ENCODE measurements at regions not wholly inside any gene's neighbourhood (a gene's known extent, or its start where the extent isn't known, plus 50 kb on each side); places are given as distances from the start of the nearest gene placed in this dataset.
A peak's percentile ranks its signal among the peaks of the same experiment; 100 is the strongest.
"Not testable (repeated sequence)": the region's sequence is repeated elsewhere in the genome, so short reads cannot be mapped to it uniquely, and the experiment has no call there.

DNA sequence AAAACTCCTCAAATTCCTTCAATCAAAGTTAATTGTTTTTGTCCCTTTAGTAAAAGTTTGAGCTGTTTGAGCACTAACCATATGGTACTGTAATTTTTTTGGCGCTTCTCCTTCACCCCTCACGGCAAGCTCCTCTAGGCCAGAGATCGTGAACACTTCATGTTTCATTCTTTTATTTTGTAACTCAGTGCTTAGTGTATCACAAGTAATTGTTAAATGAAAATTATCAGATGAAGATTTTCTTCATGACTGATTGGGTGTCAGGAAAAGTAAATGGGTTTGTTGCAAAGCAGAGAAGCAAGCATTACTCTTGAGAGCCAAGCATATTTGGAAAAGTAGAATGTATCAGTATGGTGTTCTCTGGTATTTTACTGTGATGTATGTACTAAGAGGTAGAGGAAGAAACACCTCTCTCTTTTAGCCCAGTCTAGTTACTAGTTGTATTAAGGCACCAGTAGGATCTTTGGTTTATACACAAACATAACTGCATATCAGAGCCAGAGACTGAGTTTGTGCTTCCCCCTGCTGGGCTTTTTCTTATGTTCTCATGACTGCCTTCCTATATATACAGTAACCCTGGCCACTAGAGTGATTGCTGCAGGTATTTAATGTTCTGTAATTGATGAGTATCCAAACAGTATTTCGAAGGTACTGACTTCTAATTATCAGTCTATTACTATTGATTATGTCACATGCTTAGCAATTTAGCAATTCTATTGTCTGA lies 202.3 kb upstream of the KLHL1 start:
- DNase-seq (ENCODE audit: low read depth, low spot score): peak; percentile 7

DNA sequence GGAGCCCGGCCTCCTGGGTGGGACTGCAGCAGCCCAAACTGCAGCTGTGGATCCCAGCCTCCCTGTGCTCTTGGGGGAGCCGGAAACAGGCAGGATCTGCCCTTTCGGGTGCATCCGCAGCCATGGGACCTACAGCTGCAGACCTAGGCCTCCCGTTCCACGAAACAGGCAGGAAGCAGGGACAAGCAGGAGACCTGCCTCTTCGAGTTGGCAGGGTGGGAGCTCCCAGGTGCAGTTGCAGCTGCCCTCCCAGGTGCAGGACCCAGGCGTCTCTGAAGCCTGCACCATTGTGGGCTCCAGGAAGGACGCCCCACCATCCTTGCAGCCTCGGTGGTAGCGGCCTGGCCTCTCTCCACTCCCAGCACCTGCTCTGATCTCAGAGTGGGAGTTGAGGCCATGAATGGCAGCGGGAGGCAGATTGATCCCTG lies 189.0 kb upstream of the KLHL1 start:
- no peak for DNase-seq (ENCODE audit: low read depth, low spot score)

DNA sequence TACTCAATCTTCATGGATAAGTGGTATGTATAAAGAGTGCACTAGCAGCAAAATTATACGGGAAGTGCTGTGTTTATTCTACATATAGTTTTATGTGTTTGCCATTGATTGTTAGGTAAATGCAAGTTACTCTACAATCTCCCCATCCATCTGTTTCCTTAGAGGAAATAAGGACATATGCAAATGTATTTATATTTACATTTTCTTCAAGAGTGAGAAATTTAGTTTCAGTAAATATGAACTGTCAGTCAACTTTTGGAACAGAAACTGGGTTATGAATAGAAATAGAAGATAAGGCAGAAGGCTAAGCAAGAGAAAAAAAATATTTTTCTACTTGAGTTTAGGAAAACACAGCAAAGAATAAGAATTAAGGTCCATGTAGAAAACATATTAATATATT lies 176.1 kb upstream of the KLHL1 start:
- DNase-seq (ENCODE audit: low read depth, low spot score): no peak

DNA sequence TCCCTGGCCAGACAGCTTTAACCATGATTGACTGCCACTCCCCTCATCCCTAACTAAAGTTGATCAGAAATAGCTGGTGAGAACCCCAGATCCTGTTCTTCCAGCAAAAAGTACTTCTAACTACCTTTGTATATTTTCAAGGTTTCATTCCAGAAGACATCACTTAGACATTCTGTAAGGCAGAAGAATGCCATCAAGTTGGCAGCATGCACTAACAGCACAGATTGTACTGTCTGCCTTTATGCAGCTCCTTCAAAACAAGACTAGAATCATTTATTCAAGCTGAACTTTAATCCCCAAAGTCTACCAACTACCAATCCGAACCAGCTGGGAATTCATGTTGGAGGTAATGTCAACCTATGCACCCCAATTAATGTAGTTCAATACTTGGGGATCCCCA lies 167.6 kb upstream of the KLHL1 start:
- no peak for DNase-seq (ENCODE audit: low read depth, low spot score)

DNA sequence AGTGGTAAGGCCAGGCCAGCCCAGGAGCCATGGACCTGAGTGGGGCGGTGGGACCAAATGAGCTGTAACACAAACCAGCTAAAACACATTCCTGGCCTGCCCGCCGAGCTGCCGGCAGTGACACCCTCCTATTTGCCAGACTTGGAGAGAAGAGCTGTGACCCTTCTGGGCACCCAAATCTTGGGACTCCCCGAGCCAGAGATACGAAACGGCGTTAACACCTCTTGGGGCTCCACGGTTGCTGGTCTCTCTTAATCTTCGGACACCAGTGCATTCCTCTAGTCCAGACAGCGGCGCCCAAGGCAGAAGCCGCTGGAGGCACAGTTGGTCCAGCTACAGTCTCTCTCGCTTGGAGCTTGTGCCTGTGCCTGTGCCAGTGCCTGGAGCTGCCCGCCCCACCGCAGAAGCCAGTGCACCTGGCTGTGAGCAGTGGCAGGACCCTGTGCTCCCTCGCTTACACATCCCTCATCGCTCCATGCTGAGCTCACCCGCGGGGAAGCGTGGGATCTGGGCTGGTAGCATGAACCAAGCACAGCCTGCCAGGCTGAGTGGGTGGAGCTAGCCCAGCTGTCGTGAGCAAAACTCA lies 147.2 kb upstream of the KLHL1 start:
- no peak for DNase-seq (ENCODE audit: low read depth, low spot score)

DNA sequence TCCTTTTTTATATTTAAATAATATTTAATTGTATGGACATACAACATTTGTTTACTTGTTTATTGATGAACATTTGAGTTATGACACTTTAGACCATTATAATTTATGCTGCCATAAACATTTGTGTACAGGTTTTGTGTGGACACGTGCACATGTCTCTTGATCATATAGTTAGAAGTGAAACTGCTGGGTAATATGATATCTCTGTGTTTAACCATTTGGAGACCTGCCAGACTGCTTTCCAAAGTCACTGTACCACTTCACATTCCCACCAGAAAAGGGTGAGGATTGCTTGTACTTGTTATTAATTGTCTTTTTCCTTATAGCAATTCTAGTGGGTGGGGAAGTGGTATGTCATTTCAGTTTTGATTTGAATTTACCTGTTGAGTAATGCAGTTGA lies 145.6 kb upstream of the KLHL1 start:
- peak; percentile 23 for DNase-seq (ENCODE audit: low read depth, low spot score)

DNA sequence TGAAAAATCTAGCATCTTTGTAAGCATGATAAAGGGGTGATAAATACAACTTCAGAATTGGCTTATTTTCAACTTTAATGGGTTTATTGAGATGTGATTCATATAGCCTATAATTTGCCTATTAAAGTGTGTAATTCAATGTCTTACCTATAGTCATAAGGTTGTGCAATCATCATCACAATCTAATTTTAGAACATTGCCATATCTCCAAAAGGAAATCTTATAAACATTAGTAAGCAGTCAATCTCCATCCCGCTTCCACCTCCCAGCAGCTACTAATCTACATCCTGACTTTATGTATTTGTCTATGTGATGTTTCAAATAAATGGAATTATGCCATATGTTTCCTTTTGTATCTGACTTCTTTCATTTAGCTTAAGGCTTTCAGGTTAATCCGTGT lies 145.2 kb upstream of the KLHL1 start:
- DNase-seq (ENCODE audit: low read depth, low spot score): no peak

DNA sequence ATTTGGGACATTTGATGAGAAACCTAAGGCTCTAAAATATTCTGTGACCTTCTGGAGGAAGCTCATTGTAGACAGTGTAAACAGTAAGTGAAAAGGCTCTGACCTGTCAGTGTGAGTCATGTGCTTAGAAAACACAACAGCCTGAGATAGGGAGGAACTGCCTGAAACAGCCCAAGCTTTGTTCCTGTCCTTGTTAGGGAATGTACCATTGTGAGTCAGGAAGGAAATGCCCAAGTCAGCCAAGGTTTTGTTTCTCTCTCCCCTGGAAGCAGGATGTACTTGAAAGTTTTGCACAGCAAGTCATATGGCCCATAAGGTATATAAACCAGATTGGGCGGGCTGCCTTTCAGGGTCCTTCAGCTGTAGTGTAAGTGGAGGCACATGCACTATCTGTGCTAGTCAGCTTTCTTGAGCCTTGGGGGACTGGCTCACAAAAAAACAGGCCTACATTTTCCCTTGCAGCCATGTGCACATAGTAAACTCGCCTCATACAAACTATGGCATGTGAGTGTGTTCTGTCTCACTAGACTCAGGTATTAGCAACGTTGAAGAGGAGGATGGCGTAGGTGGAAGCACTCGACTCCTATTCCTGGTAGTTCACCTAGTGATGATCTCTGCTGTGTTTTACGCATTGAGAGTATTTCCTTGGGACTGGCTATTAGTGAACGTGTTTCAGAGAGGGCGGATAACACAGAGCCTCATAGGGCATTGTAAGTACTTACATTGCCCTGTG lies 141.2 kb upstream of the KLHL1 start:
- peak; percentile 7 for DNase-seq (ENCODE audit: low read depth, low spot score)

DNA sequence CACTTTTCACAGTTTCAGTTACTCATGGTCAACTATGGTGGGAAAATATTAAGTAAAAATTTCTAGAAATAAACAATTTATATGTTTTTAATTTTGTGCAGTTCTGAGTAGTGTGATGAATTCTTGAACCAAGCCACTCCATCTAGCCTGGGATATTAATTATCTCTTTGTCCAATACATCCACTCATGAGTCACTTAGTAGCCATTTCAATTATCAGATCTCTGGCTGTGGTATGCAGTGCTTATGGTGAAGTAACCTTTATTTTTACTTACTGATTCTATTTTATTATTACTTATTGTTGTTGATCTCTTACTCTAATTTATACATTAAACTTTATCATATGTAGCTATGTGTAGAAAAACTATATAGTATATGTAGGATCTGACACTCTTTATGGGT lies 128.9 kb upstream of the KLHL1 start:
- DNase-seq (ENCODE audit: low read depth, low spot score): no peak

DNA sequence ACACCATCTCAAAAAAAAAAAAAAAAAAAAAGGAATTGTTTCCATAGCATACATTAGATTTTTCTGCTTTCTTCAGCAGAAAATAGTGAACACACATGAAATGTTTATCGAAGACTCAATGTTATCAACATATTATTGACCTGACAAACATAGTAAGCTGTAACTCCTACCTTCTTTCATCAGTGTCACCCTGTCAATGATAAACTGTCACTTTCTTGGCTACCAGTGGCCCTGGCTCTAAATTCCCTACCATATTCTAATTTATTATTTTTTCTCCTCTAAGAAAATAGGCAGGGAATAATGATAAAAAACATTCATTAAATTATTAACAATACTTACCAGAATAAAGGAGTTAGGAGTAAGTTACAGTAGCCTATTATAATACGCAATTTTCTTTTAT lies 127.3 kb upstream of the KLHL1 start:
- DNase-seq (ENCODE audit: low read depth, low spot score): no peak

DNA sequence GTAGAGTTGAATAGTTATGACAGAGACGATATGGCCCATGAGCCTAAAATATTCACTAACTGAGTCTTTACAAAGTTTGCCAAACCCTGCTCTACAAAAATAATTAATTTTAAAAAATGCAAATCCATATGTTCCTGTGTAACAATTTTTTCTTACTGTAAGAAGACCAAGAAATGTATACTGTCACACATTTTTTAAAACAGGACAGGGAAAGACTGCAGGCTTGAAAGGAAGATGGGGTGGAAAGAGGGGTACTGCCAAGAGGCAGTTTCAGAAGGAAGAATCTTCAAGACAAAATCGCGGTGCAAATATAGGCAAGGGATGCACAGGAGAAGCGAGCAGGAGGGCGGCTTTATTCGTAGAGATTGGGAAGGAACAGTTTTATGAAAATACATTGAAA lies 115.7 kb upstream of the KLHL1 start:
- no peak for DNase-seq (ENCODE audit: low read depth, low spot score)

DNA sequence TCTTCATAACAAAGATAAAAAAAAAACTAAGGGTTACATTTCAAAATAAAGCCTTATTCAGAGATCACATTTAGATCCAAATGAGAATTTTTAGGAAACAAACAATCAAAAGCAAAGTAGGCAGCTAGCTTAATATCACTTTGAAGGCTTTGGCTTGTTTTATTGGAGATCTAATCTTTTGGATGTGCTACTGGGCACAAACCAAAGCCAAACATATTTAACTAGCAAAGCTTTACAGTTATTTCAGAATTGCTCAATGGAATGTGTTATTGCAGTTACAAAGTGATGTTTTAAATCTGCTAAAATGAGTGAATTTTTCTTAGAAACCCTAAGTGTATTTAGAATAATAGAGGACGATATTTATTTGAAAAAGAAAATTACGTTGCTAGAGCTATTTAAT lies 114.7 kb upstream of the KLHL1 start:
- no peak for DNase-seq (ENCODE audit: low read depth, low spot score)

DNA sequence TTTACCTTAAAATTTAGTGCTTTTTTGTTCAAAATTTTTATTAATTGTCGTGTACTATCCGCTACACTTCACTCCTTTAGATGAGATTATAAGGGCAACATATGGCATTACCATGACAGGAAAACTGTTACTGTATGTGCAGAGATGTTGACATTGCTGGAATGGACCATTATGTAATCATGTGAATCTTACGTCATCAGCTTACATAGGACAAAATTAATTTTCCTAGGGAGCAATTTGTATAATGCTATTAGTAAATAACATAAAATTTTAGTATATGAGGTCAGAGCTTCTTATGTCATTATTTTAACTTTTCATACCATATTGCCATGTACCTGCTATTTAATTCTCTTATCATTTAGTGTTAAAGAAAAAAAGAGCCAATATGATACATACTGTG lies 110.4 kb upstream of the KLHL1 start:
- DNase-seq (ENCODE audit: low read depth, low spot score): no peak

DNA sequence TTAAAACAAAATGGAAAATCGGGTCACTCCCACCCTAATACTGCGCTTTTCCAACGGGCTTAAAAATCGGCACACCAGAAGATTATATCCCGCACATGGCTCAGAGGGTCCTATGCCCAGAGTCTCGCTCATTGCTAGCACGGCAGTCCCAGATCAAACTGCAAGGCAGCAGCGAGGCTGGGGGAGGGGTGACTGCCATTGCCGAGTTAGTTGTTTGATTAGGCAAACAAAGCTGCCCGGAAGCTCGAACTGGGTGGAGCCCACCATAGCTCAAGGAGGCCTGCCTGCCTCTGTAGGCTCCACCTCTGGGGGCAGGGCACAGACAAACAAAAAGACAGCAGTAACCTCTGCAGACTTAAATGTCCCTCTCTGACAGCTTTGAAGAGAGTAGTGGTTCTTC lies 100.7 kb upstream of the KLHL1 start:
- not testable (repeated sequence) for DNase-seq (ENCODE audit: low read depth, low spot score)

DNA sequence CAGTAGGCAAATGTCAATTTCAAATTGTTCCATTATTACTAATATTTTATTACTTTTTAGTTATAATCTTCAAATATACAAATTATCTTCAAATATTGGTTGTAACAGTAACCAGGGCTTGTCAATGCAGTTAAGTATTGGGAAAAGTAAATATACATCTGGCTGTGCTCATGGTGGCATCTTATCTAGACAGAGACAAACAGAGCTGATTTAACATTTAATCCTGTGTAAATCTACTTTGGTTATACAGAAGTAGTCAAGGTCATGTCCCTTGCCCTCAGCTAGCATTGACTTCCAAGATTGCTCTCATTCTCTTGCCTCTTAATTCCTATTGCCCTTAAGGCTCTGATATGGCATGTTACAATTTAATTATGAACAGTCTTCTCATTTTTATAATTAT lies 98.4 kb upstream of the KLHL1 start:
- no peak for DNase-seq (ENCODE audit: low read depth, low spot score)

DNA sequence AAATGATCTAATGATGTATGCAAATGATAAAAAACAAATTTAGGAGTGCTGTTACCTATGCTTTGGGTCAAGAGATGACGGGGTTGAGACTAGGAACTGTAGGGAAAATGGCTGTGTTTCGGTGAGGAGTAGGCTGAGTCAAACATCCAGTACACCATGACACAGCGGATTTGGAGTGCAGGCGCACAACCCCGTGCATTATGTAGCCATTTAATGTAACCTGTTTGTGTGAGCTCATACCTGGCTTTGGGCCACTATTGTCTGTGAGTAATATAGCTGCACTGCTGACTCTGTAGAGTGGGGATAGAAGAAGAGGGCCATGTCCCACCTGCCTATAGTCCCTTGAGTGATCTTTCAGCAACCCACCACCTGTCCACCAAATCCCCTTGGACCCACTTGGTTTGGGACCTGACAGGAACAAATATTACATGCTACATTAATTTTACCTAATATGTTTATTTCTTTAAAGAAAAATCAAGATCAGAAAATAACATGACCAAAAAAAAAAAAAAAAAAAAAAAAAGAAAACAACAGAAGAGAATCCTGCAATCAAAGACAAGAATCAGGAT lies 95.5 kb upstream of the KLHL1 start:
- DNase-seq (ENCODE audit: low read depth, low spot score): no peak

DNA sequence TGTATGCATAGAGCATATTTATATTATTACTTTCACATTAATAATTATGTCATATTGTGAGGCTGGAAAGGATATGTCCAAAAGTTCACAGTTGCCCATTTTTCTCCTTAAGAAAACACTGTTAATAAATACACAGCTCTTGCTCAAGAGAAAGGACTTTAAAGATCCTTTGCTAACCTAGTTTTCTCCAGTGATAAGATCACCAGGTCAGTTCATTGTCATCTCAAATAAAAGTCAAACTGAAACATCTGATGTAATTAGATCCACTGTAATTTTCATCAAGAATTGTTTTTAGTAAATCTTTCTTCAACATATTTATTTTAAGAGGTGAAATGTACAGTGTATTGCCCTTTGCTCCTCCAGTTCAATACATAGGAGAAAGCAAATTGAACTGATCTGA lies 82.8 kb upstream of the KLHL1 start:
- DNase-seq (ENCODE audit: low read depth, low spot score): no peak

DNA sequence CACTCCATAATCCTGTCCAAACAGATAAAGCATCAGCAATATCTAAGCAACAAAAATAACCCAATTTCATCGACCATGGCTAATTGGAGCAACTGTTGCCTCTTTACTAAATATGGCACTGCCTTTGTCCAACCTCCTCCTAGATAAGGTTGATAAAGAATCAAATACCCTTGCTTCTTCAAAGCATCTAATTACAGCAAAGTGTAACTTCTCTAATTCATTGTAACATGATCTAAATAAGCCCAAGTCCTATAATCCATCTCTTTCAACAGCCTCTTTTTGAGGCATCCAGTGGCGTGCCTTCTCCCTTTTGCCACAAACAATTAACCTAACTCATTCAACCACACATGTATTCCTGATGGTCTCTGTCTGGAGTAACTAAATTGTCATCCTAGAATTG lies 81.7 kb upstream of the KLHL1 start:
- DNase-seq (ENCODE audit: low read depth, low spot score): no peak

DNA sequence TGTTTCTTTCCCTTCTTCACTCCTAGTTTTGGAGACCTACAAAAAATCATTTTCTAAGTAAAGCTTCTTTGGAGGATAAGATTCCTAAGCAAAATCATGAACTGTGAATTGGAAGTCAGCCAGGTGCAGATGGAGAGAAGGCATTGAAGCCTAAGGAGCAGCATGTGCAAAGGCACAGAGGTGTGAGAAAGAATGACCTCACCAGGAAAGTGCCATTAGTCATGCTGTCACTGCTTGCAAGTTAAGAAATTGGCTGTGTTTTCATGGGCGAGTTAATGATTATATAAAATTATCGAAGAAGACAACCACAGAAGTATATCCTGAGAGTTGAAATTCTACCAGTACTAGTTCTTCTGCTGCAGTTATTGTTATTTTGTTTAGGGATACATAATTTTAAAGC lies 80.3 kb upstream of the KLHL1 start:
- DNase-seq (ENCODE audit: low read depth, low spot score): no peak

DNA sequence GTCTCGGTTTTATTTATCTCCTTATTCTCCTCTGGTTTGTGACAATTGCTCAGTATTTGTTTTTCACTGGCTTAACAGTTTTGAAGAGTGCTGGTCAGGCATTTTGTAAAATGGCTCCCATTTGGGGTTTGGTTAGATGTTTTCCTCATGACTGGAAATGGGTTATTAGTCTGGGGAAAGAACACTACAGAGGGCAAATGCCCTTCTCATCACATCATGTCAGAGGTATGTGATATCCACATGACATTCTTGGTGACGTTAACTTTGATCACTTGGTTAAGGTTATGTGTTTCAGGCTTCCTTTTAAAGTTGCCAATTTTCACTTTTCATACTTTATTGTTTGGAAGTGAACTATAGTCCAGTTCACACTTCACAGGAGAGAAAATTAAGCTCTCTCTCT lies 74.8 kb upstream of the KLHL1 start:
- DNase-seq (ENCODE audit: low read depth, low spot score): no peak
